AG20443 (cell line): ENCODE measurements at regions not wholly inside any gene's neighbourhood (a gene's known extent, or its start where the extent isn't known, plus 50 kb on each side); places are given as distances from the start of the nearest gene placed in this dataset.

Source experiments
- DNase-seq: peaks from one replicate; pipeline ENCODE4 v3.0.0; 2012; ENCODE audit warnings: low spot score, mixed read lengths

- no peak for DNase-seq
Observed at GRCh38 chr17:72520665-72521303, 400.0 kb downstream of the SOX9 start.

- no peak for DNase-seq
Observed at GRCh38 chr17:72523491-72523890, 402.7 kb downstream of the SOX9 start.

DNA sequence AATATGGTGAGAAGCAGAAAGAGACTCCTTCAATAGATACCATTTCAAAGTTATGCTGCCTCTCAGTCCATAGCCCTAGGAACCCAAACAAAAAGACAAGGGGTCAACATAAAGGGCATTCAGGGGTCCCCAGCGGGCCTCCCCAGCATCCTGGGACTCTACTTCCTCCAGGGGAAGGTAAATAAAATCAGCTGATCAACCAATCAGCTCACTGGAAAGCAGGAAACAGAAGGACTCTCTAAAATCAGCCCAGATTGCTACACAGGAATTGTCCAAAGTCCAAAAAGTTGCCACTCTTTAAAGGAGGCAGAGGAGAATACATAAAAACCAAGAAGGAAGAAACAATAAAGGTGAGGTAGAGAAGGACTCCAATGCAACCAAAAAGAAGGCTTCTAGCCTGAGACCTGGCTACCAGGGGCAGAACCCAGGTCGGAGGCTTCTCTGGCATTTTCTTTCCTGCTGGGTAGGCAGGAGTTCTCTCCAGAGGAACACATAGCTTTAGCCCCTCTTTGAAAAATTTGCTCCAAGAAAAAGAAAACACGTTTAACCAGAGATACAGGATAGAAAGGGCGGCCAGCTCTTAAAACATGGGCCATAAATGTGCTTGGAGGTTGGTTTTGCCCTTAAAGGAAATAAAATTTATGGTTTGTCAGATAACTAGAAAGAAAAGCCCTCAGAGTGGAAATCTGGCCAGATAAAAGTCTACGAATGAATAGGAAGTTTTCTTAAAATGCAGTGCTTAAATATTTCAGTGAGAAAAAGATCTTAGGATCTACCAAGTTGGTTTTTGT, 404.6 kb downstream of the SOX9 start:
- DNase-seq, result no peak

- no peak for DNase-seq
Observed at GRCh38 chr17:72526769-72527168, 405.9 kb downstream of the SOX9 start.

GRCh38 chr17:72527789-72528188, 407.0 kb downstream of the SOX9 start:
- no peak for DNase-seq

DNA sequence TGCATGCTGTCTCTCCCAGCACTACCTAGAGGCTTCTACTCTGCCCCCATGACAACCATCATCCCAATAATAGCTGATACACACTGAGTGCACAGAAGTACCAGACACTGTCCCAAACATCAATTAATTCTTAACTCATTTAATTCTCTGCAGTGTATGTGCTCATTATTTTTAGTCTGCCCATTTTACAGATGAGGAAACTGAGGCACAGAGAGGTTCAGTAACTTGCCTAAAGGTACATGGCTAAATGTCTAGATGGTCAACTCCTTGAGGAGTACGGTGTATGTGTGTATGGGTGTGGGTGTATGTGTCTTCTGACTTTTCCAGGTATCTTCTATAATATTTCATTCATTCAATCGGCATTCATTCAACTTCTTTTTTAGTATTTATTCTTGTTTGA, 407.9 kb downstream of the SOX9 start:
- no peak for DNase-seq

DNA sequence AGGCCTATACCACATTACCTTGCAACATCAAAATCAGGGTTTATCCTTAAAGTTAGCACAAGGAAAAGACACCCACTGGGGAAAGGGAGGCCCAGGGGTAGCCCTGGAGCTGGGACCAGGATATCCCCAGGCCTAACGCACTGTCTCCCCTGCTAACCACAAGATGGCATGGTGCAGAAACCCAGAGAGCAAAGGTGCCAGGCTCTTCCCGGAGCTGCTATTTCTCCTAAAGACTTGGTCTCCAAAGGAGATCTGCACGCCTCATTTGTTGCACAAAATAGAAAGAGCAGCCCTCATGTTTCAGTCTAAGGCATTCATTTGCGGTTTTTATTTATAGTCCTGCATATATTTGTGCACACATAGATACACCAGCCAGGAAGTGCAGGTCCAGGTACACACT, 408.6 kb downstream of the SOX9 start:
- DNase-seq, result no peak

- no peak for DNase-seq
Observed at GRCh38 chr17:72530454-72530853, 409.6 kb downstream of the SOX9 start.

GRCh38 chr17:72531729-72532128, 410.9 kb downstream of the SOX9 start:
- no peak for DNase-seq

- DNase-seq, result no peak
Observed at GRCh38 chr17:72534265-72534664, 413.4 kb downstream of the SOX9 start.

GRCh38 chr17:72534776-72535175, 414.0 kb downstream of the SOX9 start:
- DNase-seq, result no peak

GRCh38 chr17:72535346-72535745, 414.5 kb downstream of the SOX9 start:
- no peak for DNase-seq

DNA sequence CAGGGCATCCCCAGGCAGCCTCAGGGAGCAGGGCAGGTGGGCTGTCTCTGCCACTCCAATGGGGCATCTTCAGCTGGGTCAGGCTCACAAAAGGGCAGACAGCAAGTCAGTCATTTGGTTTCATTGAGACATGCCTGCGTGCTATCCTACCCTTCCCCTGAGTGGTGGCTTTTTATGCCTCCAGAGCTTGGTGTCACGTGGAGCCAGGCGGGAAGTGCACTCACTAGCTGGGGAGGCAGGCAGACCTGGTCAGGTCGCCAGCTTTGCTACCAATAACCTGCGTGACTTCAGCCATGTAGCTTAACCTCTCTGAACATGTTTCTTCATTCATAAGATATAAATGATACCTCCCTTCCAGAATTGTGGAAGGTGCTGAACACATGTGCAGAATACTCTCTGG, 415.0 kb downstream of the SOX9 start:
- no peak for DNase-seq

DNA sequence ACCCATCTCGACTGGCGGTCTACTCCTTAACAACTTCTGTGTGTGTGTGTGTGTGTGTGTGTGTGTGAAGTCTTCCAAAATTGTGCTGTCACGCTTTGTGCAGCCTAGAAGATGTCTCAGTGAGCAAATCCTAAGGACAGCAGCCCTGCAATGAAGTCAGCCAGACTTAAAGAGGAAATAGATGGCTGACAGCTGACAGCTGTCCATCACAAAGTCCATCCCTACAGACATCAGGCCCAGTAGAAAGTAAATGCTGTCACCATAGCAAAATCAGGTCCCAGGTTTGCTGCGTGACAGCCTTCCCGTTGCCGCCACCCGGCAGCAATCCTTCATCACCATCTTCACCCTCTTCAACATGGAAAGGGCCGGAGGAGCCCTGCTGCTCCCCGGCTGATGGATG, 416.0 kb downstream of the SOX9 start:
- DNase-seq, result no peak

DNA sequence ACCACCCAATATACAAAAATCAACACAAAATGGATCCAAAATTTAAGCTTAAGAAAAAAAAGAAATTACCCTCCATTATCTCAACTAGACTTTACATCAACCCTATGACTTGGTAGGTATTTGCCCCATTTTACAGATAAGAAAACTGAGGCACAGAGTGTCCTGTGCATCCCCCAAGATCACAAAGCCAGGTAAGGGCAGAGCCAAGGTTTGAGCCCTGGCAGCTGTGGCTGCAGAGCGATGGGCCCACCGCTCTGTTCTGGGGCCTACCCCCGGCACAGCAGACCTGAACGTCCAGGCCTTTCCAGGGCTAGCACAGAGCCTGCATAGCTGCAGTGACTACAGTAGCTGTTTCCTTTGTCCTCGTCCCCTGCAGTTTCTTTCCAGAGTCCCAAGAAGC, 417.6 kb downstream of the SOX9 start:
- no peak for DNase-seq

- no peak for DNase-seq
Observed at GRCh38 chr17:72538901-72539352, 418.1 kb downstream of the SOX9 start.

DNA sequence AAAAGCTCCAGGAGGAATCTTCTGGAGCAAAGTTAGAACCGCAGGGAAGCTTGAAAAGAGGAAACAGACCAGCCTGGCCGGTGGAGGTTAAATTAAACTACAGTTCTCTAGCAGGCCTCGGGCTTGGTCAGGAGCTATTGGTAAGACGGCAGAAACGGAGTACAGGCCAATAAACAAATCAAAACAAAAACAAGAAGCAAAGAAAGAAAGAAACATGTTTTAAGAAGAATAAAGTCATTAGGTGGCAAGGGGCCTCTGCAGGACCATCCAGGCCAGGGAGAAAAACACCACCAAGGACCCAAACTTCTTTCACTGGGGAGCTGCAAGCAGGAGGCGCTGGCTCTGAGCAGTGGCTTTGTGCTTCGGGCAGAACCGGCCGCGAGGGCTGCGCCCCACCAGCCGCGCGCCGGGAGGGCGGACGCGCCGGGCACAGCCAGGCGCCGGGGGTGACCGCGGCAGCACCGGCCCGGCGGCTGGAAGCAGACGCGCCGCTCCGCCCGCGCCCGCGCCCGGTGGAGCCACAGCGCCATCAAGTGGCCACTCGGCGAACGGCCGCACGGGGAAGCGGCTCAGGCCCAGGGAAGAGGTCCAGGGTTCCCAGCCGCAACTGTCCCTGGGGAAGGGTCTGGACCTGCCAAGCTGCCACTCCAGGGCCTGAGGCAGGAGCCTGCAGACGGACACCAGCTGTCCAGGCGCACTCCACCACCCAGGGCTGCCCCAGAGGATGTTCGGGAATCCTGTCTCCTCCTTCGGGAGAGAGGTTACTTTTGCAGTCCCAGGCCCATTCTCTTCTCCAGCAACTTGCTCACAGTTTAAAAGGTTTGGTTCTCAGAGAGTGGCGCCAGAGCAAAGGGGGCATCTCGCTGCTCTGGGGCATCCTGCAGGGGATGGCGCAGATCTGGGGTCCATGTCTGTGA, 419.4 kb downstream of the SOX9 start:
- peak; percentile 97 for DNase-seq

- DNase-seq, result no peak
Observed at GRCh38 chr17:72542317-72542716, 421.5 kb downstream of the SOX9 start.

DNA sequence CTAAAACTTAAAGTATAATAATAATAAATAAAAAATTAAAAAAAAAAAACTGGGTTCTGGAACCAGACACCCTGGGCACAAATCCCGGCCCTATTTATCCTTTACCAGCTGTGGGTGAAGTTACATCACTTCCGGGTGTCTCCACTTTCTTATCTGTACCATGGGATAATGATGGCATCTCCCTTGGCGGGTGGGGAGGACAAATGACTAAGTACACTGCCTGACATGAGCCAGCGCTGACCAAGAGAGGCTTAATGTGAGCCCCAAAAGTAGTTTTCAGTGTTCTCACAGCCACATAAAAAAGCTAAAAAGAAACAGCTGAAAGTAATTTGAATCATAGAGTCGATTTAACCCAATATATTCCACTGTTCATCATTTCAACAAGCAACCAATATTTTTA, 424.9 kb downstream of the SOX9 start:
- peak; percentile 35 for DNase-seq

- DNase-seq, result no peak
Observed at GRCh38 chr17:72553051-72553755, 432.4 kb downstream of the SOX9 start.

GRCh38 chr17:72554508-72554907, 433.7 kb downstream of the SOX9 start:
- DNase-seq, result no peak

DNA sequence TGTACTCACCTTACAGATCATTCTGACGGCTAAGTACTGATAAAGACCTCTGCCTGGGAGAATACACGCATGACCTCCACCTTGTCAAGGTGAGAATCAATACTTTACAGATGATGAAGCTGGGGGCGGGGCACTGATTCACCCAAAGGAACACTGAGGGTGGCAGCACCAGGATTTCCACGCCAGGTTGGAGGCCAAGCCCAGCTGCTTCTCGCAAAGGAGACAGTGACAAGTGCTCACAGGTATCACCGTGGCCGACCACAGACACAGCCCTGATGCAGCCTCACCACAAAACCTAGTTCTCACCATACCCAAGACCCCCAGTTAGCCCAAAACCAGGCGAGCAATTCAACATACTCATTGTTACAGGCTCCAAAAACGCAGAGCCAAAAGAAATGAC, 434.2 kb downstream of the SOX9 start:
- DNase-seq, result no peak
